Endothelial cell (in vitro differentiated cells): ENCODE measurements at regions not wholly inside any gene's neighbourhood (a gene's known extent, or its start where the extent isn't known, plus 50 kb on each side); places are given as distances from the start of the nearest gene placed in this dataset.

Source experiments
- DNase-seq: peaks from one replicate; pipeline ENCODE4 v3.0.0; 2021; ENCODE audit warnings: low spot score
- H3K27ac Mint-ChIP-seq: one replicate; pipeline ENCODE4 v1.8.0; 2021; ENCODE audit warnings: mixed read lengths, inconsistent platforms; ENCODE audit not compliant: unreplicated experiment
- H3K27me3 Mint-ChIP-seq: one replicate; pipeline ENCODE4 v1.8.0; 2021; ENCODE audit warnings: mild to moderate bottlenecking, moderate library complexity, mixed read lengths, inconsistent platforms; ENCODE audit not compliant: unreplicated experiment
- H3K36me3 Mint-ChIP-seq: one replicate; pipeline ENCODE4 v1.8.0; 2021; ENCODE audit warnings: mild to moderate bottlenecking, low read depth, mixed read lengths, inconsistent platforms; ENCODE audit not compliant: unreplicated experiment
- H3K4me1 Mint-ChIP-seq: one replicate; pipeline ENCODE4 v1.8.0; 2021; ENCODE audit warnings: mild to moderate bottlenecking, mixed read lengths, inconsistent platforms; ENCODE audit not compliant: unreplicated experiment
- H3K4me3 Mint-ChIP-seq: one replicate; pipeline ENCODE4 v1.8.0; 2021; ENCODE audit warnings: mild to moderate bottlenecking, mixed read lengths, inconsistent platforms; ENCODE audit not compliant: unreplicated experiment
- H3K9me3 Mint-ChIP-seq: one replicate; pipeline ENCODE4 v1.8.0; 2021; ENCODE audit warnings: mixed read lengths, inconsistent platforms; ENCODE audit not compliant: unreplicated experiment
- CTCF ChIP-seq: fragments of 200-600 bp; sonication (generic); IDR thresholded peaks from one replicate; pipeline ENCODE4 v1.5.0; 2021; ENCODE audit warnings: antibody characterized with exemption; ENCODE audit not compliant: unreplicated experiment

- DNase-seq = no peak
- Mint-ChIP-seq H3K27me3 (no peaks in the 10 kb centered on the region), H3K36me3 (no peaks in the 10 kb centered on the region), H3K27ac (no peak overlapping the region), H3K9me3 (no peaks in the 10 kb centered on the region), H3K4me1 (peaks cover 5% of the 10 kb centered on the region), H3K4me3 (no peak overlapping the region)
- no peak for TF ChIP-seq CTCF
Observed at GRCh38 chr12:77751939-77752338, 78.8 kb upstream of the NAV3 start.

- no peaks in the 10 kb centered on the region for H3K4me1 Mint-ChIP-seq
- no peak overlapping the region for H3K4me3 Mint-ChIP-seq
- H3K27me3 Mint-ChIP-seq = no peaks in the 10 kb centered on the region
- TF ChIP-seq CTCF = no peak
- no peaks in the 10 kb centered on the region for H3K36me3 Mint-ChIP-seq
- DNase-seq = no peak
- H3K9me3 Mint-ChIP-seq = no peaks in the 10 kb centered on the region
- no peak overlapping the region for H3K27ac Mint-ChIP-seq
Observed at GRCh38 chr12:77746096-77746495, 84.6 kb upstream of the NAV3 start.

GRCh38 chr12:77745624-77746023 is 85.1 kb upstream of the NAV3 start:
- TF ChIP-seq CTCF = no peak
- Mint-ChIP-seq H3K4me1 (no peaks in the 10 kb centered on the region), H3K27ac (no peak overlapping the region), H3K9me3 (no peaks in the 10 kb centered on the region), H3K27me3 (no peaks in the 10 kb centered on the region), H3K4me3 (no peak overlapping the region), H3K36me3 (no peaks in the 10 kb centered on the region)
- DNase-seq = no peak

GRCh38 chr12:77742631-77743030 is 88.1 kb upstream of the NAV3 start:
- H3K9me3 Mint-ChIP-seq = no peaks in the 10 kb centered on the region
- H3K4me1 Mint-ChIP-seq = no peaks in the 10 kb centered on the region
- H3K27me3 Mint-ChIP-seq = no peaks in the 10 kb centered on the region
- no peak for DNase-seq
- H3K4me3 Mint-ChIP-seq = no peak overlapping the region
- no peak for TF ChIP-seq CTCF
- no peak overlapping the region for H3K27ac Mint-ChIP-seq
- no peaks in the 10 kb centered on the region for H3K36me3 Mint-ChIP-seq

- no peaks in the 10 kb centered on the region for H3K9me3 Mint-ChIP-seq
- no peak overlapping the region for H3K4me3 Mint-ChIP-seq
- no peak for DNase-seq
- no peak overlapping the region for H3K27ac Mint-ChIP-seq
- H3K27me3 Mint-ChIP-seq = no peaks in the 10 kb centered on the region
- no peaks in the 10 kb centered on the region for H3K4me1 Mint-ChIP-seq
- no peak for TF ChIP-seq CTCF
- no peaks in the 10 kb centered on the region for H3K36me3 Mint-ChIP-seq
Observed at GRCh38 chr12:77741974-77742517, 88.6 kb upstream of the NAV3 start.
